ENCODE measurements at regions not wholly inside any gene's neighbourhood (a gene's known extent, or its start where the extent isn't known, plus 50 kb on each side); places are given as distances from the start of the nearest gene placed in this dataset.
"Not testable (repeated sequence)": the region's sequence is repeated elsewhere in the genome, so short reads cannot be mapped to it uniquely, and the experiment has no call there.

GRCh38 chr15:20643024-20643770 is 101.6 kb upstream of the GOLGA6L6 start:
- no peak overlapping the region for H3K9ac ChIP-seq (ENCODE audit: low read length)
- H3K9me2 ChIP-seq (replicated peaks; ENCODE audit: insufficient read depth, low read length), result no peaks in the 10 kb centered on the region
- no peaks in the 10 kb centered on the region for H3K36me3 ChIP-seq (replicated peaks; ENCODE audit: insufficient read depth, low read length)
- H3K4me1 ChIP-seq (ENCODE audit: low read length), result peaks cover 19% of the 10 kb centered on the region
- no peaks in the 10 kb centered on the region for H3K79me2 ChIP-seq (ENCODE audit: low read length)
- no peaks in the 10 kb centered on the region for H3K27me3 ChIP-seq (replicated peaks; ENCODE audit: insufficient read depth, low read length)
- no peaks in the 10 kb centered on the region for H3K9me3 ChIP-seq (replicated peaks; ENCODE audit: insufficient read depth, low read length)
- peaks cover 15% of the 10 kb centered on the region for H3F3A ChIP-seq (ENCODE audit: insufficient read depth, low read length)
- no peak overlapping the region for H3K4me3 ChIP-seq (ENCODE audit: low read length)
- H3K4me2 ChIP-seq (ENCODE audit: low read depth, low read length), result no peak overlapping the region
- H3K27ac ChIP-seq (ENCODE audit: low read length), result no peak overlapping the region
- H4K20me1 ChIP-seq (ENCODE audit: insufficient read depth, low read length), result no peaks in the 10 kb centered on the region
- TF ChIP-seq CTCF (IDR thresholded peaks at IDR 0.05; ENCODE audit: low read length), result no peak
- TF ChIP-seq EZH2phosphoT487 (IDR thresholded peaks at IDR 0.05; ENCODE audit: low read length), result no peak
- TF ChIP-seq EZH2 (optimal IDR thresholded peaks at IDR 0.05; ENCODE audit: low read depth, low read length), result no peak
- DNase-seq, result no peak
- H2AFZ ChIP-seq (ENCODE audit: low read length), result no peak overlapping the region

DNA sequence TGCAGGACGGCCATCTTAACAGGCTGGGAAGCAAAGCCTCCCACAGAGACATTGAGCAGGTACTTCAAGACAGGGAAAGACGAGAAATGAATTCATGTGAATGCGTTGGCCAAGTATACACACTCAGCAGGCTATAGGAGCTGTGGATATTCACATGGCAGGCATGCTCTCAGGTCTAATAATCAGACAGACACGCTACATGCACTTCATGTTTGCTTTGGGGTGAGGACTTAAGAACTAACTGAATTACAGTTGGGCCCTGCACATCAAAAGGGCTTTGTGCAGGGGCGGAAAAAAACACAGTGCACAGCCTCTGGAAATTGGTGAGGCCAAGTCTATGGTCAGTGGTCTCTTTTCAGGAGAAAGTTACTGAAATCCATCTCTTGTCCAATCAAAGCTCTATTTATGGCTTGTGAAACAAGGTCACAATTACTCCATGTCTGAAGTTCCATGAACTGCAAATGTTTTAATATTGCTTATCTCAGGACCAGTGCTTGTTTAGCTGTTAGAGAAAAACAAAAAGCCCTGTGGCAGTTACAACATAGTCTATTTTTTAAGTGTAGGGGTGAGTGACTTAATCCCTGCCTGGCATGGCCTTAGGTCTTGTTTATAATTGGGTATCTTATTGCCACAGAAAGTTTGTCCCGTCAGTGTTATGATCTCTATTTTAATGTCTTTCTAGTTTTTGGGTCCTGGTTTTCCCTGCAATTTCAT is 100.6 kb upstream of the GOLGA6L6 start:
- Histone ChIP-seq H3K9ac (ENCODE audit: low read length) (no peak overlapping the region), H3F3A (ENCODE audit: insufficient read depth, low read length) (peaks cover 11% of the 10 kb centered on the region), H3K9me2 (replicated peaks; ENCODE audit: insufficient read depth, low read length) (no peaks in the 10 kb centered on the region), H3K4me1 (ENCODE audit: low read length) (peaks cover 13% of the 10 kb centered on the region), H3K9me3 (replicated peaks; ENCODE audit: insufficient read depth, low read length) (no peaks in the 10 kb centered on the region), H3K4me3 (ENCODE audit: low read length) (no peak overlapping the region), H3K4me2 (ENCODE audit: low read depth, low read length) (no peak overlapping the region), H3K27me3 (replicated peaks; ENCODE audit: insufficient read depth, low read length) (no peaks in the 10 kb centered on the region), H3K36me3 (replicated peaks; ENCODE audit: insufficient read depth, low read length) (no peaks in the 10 kb centered on the region), H3K79me2 (ENCODE audit: low read length) (no peaks in the 10 kb centered on the region), H4K20me1 (ENCODE audit: insufficient read depth, low read length) (no peaks in the 10 kb centered on the region), H2AFZ (ENCODE audit: low read length) (no peak overlapping the region), H3K27ac (ENCODE audit: low read length) (no peak overlapping the region)
- no peak for DNase-seq
- no peak for TF ChIP-seq EZH2phosphoT487 (IDR thresholded peaks at IDR 0.05; ENCODE audit: low read length)
- TF ChIP-seq EZH2 (optimal IDR thresholded peaks at IDR 0.05; ENCODE audit: low read depth, low read length), result no peak
- no peak for TF ChIP-seq CTCF (IDR thresholded peaks at IDR 0.05; ENCODE audit: low read length)

GRCh38 chr15:20640427-20640826 is 98.8 kb upstream of the GOLGA6L6 start:
- H3K4me3 ChIP-seq (ENCODE audit: low read length); H3K27ac ChIP-seq (ENCODE audit: low read length); H3F3A ChIP-seq (ENCODE audit: insufficient read depth, low read length); H3K27me3 ChIP-seq (replicated peaks; ENCODE audit: insufficient read depth, low read length); H4K20me1 ChIP-seq (ENCODE audit: insufficient read depth, low read length); H3K79me2 ChIP-seq (ENCODE audit: low read length); H3K9me3 ChIP-seq (replicated peaks; ENCODE audit: insufficient read depth, low read length); H3K9me2 ChIP-seq (replicated peaks; ENCODE audit: insufficient read depth, low read length); H3K4me1 ChIP-seq (ENCODE audit: low read length); DNase-seq; H2AFZ ChIP-seq (ENCODE audit: low read length); H3K4me2 ChIP-seq (ENCODE audit: low read depth, low read length); H3K9ac ChIP-seq (ENCODE audit: low read length); H3K36me3 ChIP-seq (replicated peaks; ENCODE audit: insufficient read depth, low read length): not testable (repeated sequence)

GRCh38 chr15:20639224-20639623 is 97.6 kb upstream of the GOLGA6L6 start:
- not testable (repeated sequence) for H3K36me3 ChIP-seq (replicated peaks; ENCODE audit: insufficient read depth, low read length); H3K27ac ChIP-seq (ENCODE audit: low read length); H3K27me3 ChIP-seq (replicated peaks; ENCODE audit: insufficient read depth, low read length); H3K9ac ChIP-seq (ENCODE audit: low read length); DNase-seq; H3K4me2 ChIP-seq (ENCODE audit: low read depth, low read length); H4K20me1 ChIP-seq (ENCODE audit: insufficient read depth, low read length); H3K4me1 ChIP-seq (ENCODE audit: low read length); H3K9me2 ChIP-seq (replicated peaks; ENCODE audit: insufficient read depth, low read length); H3K4me3 ChIP-seq (ENCODE audit: low read length); H3K79me2 ChIP-seq (ENCODE audit: low read length); H3K9me3 ChIP-seq (replicated peaks; ENCODE audit: insufficient read depth, low read length); H2AFZ ChIP-seq (ENCODE audit: low read length); H3F3A ChIP-seq (ENCODE audit: insufficient read depth, low read length)

DNA sequence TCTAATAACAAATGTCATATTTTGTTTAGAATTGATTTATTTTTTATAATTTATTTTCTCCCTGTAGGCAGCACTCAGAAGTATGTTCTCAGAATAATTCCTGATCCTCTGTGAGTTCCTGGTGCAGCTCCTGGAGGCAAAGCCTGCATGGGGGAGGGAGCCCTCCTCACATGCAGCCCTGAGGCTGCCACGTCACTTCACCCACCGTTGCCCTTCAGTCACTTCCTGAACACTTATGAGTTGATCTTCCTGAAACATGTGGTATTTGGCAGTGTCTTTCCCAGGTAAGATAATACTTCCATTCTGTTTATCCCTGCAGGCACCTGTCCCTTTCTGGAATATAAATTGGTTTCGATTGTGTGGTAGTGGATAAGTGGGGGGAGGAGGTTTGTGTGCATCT is 95.9 kb upstream of the GOLGA6L6 start:
- H3K4me2 ChIP-seq (ENCODE audit: low read depth, low read length); H2AFZ ChIP-seq (ENCODE audit: low read length); H3K9me2 ChIP-seq (replicated peaks; ENCODE audit: insufficient read depth, low read length); DNase-seq; H4K20me1 ChIP-seq (ENCODE audit: insufficient read depth, low read length); H3K79me2 ChIP-seq (ENCODE audit: low read length); H3F3A ChIP-seq (ENCODE audit: insufficient read depth, low read length); H3K4me1 ChIP-seq (ENCODE audit: low read length); H3K27me3 ChIP-seq (replicated peaks; ENCODE audit: insufficient read depth, low read length); H3K9ac ChIP-seq (ENCODE audit: low read length); H3K9me3 ChIP-seq (replicated peaks; ENCODE audit: insufficient read depth, low read length); H3K36me3 ChIP-seq (replicated peaks; ENCODE audit: insufficient read depth, low read length); H3K27ac ChIP-seq (ENCODE audit: low read length); H3K4me3 ChIP-seq (ENCODE audit: low read length): not testable (repeated sequence)

DNA sequence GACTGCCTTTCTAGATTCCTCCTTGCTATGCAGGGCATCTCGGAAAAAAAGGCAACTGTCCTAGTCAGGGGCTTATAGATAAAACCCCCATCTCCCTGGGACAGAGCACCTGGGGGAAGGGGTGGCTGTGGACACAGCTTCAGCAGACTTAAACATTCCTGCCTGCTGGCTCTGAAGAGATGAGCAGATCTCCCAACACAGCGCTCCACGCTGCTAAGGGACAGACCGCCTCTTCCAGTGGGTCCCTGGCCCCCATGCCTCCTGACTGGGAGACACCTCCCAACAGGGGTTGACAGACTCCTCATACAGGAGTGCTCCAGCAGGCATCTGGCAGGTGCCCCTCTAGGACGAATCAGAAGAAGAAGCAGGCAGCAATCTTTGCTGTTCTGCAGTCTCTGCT is 87.9 kb upstream of the GOLGA6L6 start:
- not testable (repeated sequence) for H3K9ac ChIP-seq (ENCODE audit: low read length); DNase-seq; H3K9me3 ChIP-seq (replicated peaks; ENCODE audit: insufficient read depth, low read length); H3K4me3 ChIP-seq (ENCODE audit: low read length); H3K27me3 ChIP-seq (replicated peaks; ENCODE audit: insufficient read depth, low read length); H3K9me2 ChIP-seq (replicated peaks; ENCODE audit: insufficient read depth, low read length); H3K27ac ChIP-seq (ENCODE audit: low read length); H3K4me2 ChIP-seq (ENCODE audit: low read depth, low read length); H2AFZ ChIP-seq (ENCODE audit: low read length); H3F3A ChIP-seq (ENCODE audit: insufficient read depth, low read length); H4K20me1 ChIP-seq (ENCODE audit: insufficient read depth, low read length); H3K4me1 ChIP-seq (ENCODE audit: low read length); H3K79me2 ChIP-seq (ENCODE audit: low read length); H3K36me3 ChIP-seq (replicated peaks; ENCODE audit: insufficient read depth, low read length)

All from MM.1S (cell line).